ENCODE measurements at regions not wholly inside any gene's neighbourhood (a gene's known extent, or its start where the extent isn't known, plus 50 kb on each side); places are given as distances from the start of the nearest gene placed in this dataset.

DNA sequence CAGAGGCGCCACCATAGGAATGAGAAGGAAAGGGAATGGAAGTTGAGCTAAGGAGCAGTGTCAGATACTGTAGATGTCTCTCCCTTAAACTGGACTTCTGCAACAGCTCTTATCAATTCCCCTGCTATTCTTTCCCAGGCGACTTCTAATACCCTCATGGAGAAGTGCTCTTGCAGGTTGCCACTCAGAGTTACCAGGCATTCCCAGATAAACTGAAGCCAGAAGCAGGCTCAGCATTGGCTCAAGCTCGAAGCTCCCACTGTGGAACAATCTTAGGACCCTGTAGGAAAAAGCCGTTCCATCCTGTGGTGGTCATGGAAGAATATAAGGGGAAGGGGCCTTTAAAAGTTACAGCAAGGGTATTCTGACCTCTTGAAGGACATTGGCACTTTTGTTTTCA lies 208.7 kb upstream of the PLET1 start:
- Histone ChIP-seq H3K4me3 (replicated peaks in 1 of 3; ENCODE audit: insufficient read depth in 1 of 3, low read depth in 1 of 3, low read length in 3 of 3) (no peak overlapping the region), H3K27me3 (ENCODE audit: control insufficient read depth in 2 of 2, insufficient read depth in 2 of 2, low read length in 2 of 2) (no peaks in the 10 kb centered on the region), H3K27ac (ENCODE audit: insufficient read depth, low read depth, low read length) (no peak overlapping the region), H3K36me3 (ENCODE audit: control insufficient read depth in 2 of 2, extremely low read depth in 1 of 2, insufficient read depth in 2 of 2, low read length in 2 of 2) (no peaks in the 10 kb centered on the region), H4K20me1 (replicated peaks; ENCODE audit: control insufficient read depth, extremely low read depth, insufficient read depth, low read length) (no peaks in the 10 kb centered on the region), H3K4me2 (ENCODE audit: insufficient read depth, low read length) (no peak overlapping the region), H3K9me1 (replicated peaks; ENCODE audit: control insufficient read depth, extremely low read depth, insufficient read depth, low read length) (no peaks in the 10 kb centered on the region), H3K79me2 (ENCODE audit: control insufficient read depth, insufficient read depth, low read length) (no peaks in the 10 kb centered on the region), H2AFZ (ENCODE audit: low read depth, low read length) (no peak overlapping the region), H3K9me3 (replicated peaks; ENCODE audit: control insufficient read depth, insufficient read depth, low read length) (no peaks in the 10 kb centered on the region), H3K9ac (replicated peaks; ENCODE audit: extremely low read depth, insufficient read depth, low read length) (no peak overlapping the region), H3K4me1 (ENCODE audit: control insufficient read depth, extremely low read depth, insufficient read depth, low read length) (no peaks in the 10 kb centered on the region)
- ChIA-PET CTCF (no interaction called here), POLR2A (no interaction called here)
- FAIRE-seq (no peak), DNase-seq (ENCODE audit: low read depth, low spot score) (no peak)
- dilution Hi-C loops (cut with MboI; ENCODE audit: extremely low pct_ligation_motif_present, low sequenced_read_pairs) = no loop called here
- TF ChIP-seq MYC (IDR thresholded peaks at IDR 0.05; ENCODE audit: low read depth, low read length) (no peak), FOS (IDR thresholded peaks at IDR 0.05; ENCODE audit: borderline replicate concordance, insufficient read depth, low read length) (no peak), GATA2 (IDR thresholded peaks at IDR 0.05; ENCODE audit: insufficient read depth, insufficient read length, low read depth, low read length) (no peak), MAX (IDR thresholded peaks at IDR 0.05; ENCODE audit: insufficient read depth, insufficient read length) (no peak), POLR2A (IDR thresholded peaks at IDR 0.05; ENCODE audit: low read depth, low read length) (no peak), POLR2AphosphoS5 (IDR thresholded peaks at IDR 0.05; ENCODE audit: insufficient read depth, low read depth, low read length) (no peak), JUN (IDR thresholded peaks at IDR 0.05; ENCODE audit: borderline replicate concordance, insufficient read depth, insufficient read length, low read depth) (no peak), EZH2 (IDR thresholded peaks at IDR 0.05; ENCODE audit: borderline replicate concordance, low read depth, low read length, severe bottlenecking) (no peak)
- TF ChIP-seq, protein P1, sequence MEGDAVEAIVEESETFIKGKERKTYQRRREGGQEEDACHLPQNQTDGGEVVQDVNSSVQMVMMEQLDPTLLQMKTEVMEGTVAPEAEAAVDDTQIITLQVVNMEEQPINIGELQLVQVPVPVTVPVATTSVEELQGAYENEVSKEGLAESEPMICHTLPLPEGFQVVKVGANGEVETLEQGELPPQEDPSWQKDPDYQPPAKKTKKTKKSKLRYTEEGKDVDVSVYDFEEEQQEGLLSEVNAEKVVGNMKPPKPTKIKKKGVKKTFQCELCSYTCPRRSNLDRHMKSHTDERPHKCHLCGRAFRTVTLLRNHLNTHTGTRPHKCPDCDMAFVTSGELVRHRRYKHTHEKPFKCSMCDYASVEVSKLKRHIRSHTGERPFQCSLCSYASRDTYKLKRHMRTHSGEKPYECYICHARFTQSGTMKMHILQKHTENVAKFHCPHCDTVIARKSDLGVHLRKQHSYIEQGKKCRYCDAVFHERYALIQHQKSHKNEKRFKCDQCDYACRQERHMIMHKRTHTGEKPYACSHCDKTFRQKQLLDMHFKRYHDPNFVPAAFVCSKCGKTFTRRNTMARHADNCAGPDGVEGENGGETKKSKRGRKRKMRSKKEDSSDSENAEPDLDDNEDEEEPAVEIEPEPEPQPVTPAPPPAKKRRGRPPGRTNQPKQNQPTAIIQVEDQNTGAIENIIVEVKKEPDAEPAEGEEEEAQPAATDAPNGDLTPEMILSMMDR (IDR thresholded peaks at IDR 0.05; ENCODE audit: extremely low read depth in 1 of 2, insufficient read depth in 1 of 2, low read depth in 1 of 2, low read length in 2 of 2) = no peak
- BruUV-seq (replicated peaks) = no TSS peak
- intact Hi-C loops (cut with micrococcal nuclease) = no loop called here
